ENCODE measurements at regions not wholly inside any gene's neighbourhood (a gene's known extent, or its start where the extent isn't known, plus 50 kb on each side); places are given as distances from the start of the nearest gene placed in this dataset.

DNA sequence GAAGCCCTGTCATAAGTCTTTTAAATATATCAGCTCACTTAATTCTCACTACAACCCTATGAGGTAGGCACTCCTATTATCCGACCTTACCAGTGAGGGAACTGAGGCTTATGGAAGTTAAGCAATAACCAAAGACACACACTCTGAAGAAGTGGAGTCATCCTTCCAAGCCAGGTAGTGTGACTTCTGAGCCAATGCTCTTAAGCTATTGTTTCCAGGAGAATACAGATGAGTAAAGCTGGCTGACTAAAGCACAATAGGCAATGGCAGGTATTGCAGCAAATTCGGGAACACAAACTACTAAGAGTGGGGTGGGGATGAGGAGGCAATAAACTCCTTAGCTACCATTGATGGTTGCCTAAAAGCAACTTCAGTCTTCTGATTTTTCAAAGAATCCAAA lies 81.8 kb upstream of the KIT start:
- H3K9me2 ChIP-seq: no peaks in the 10 kb centered on the region
- no peak overlapping the region for H3K4me2 ChIP-seq
- 59% methylated on average over 2 of the region's 2 CpGs for WGBS (ENCODE audit: low lambda C conversion rate)
- no peak overlapping the region for H2AFZ ChIP-seq (ENCODE audit: low read depth)
- H3F3A ChIP-seq (replicated peaks; ENCODE audit: insufficient read depth): no peaks in the 10 kb centered on the region
- no peaks in the 10 kb centered on the region for H3K36me3 ChIP-seq (replicated peaks in 1 of 2; ENCODE audit: control insufficient read depth in 1 of 2, insufficient read depth in 2 of 2, low read length in 1 of 2)
- ChIA-PET POLR2A (no interaction called here), CTCF (interaction anchor here (1.1 kb wide), 1 partner anchor 20 kb away, joined by 3 read pairs; no protein-coding TSS in a partner anchor)
- no peaks in the 10 kb centered on the region for H3K27me3 ChIP-seq (ENCODE audit: insufficient read depth)
- no peak overlapping the region for H3K27ac ChIP-seq (ENCODE audit: low read depth in 2 of 2, low read length in 1 of 2)
- H3K4me1 ChIP-seq (ENCODE audit: control insufficient read depth in 1 of 2, insufficient read depth in 2 of 2, low read depth in 1 of 2, low read length in 1 of 2): no peaks in the 10 kb centered on the region
- no peaks in the 10 kb centered on the region for H3K9me3 ChIP-seq
- H4K20me1 ChIP-seq (ENCODE audit: insufficient read depth): no peaks in the 10 kb centered on the region
- DNase-seq: no peak
- no peak overlapping the region for H3K9ac ChIP-seq
- no peak overlapping the region for H3K4me3 ChIP-seq (ENCODE audit: low read depth in 2 of 2, low read length in 1 of 2)
- TF ChIP-seq MEF2A (IDR thresholded peaks at IDR 0.05; ENCODE audit: borderline replicate concordance, low read depth) (no peak), EP300 (IDR thresholded peaks at IDR 0.05; ENCODE audit: borderline replicate concordance in 1 of 2, low read depth in 1 of 2, low read length in 1 of 2) (no peak), TEAD4 (IDR thresholded peaks at IDR 0.05; ENCODE audit: borderline replicate concordance, insufficient read depth) (no peak), POLR2AphosphoS5 (IDR thresholded peaks at IDR 0.05; ENCODE audit: low read depth, low read length) (no peak), SMC3 (IDR thresholded peaks at IDR 0.05; ENCODE audit: low read depth, low read length) (no peak), EZH2phosphoT487 (IDR thresholded peaks at IDR 0.05; ENCODE audit: borderline replicate concordance, low read depth) (no peak), RCOR1 (IDR thresholded peaks at IDR 0.05; ENCODE audit: low read length) (no peak), CHD2 (IDR thresholded peaks at IDR 0.05; ENCODE audit: low read length, partially characterized antibody) (no peak), FOXM1 (IDR thresholded peaks at IDR 0.05; ENCODE audit: low read depth) (no peak), NFIC (IDR thresholded peaks at IDR 0.05; ENCODE audit: borderline replicate concordance) (no peak), GATA2 (CRISPR knock-in tag; IDR thresholded peaks at IDR 0.05) (no peak), ELF1 (IDR thresholded peaks at IDR 0.05) (no peak), FOXJ3 (CRISPR knock-in tag; IDR thresholded peaks at IDR 0.05) (no peak)
- TF ChIP-seq, protein P1, sequence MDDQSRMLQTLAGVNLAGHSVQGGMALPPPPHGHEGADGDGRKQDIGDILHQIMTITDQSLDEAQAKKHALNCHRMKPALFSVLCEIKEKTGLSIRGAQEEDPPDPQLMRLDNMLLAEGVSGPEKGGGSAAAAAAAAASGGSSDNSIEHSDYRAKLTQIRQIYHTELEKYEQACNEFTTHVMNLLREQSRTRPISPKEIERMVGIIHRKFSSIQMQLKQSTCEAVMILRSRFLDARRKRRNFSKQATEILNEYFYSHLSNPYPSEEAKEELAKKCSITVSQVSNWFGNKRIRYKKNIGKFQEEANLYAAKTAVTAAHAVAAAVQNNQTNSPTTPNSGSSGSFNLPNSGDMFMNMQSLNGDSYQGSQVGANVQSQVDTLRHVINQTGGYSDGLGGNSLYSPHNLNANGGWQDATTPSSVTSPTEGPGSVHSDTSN (IDR thresholded peaks at IDR 0.05): no peak
- TF ChIP-seq, protein P2, sequence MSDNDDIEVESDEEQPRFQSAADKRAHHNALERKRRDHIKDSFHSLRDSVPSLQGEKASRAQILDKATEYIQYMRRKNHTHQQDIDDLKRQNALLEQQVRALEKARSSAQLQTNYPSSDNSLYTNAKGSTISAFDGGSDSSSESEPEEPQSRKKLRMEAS (IDR thresholded peaks at IDR 0.05; ENCODE audit: low read depth): no peak
- TF ChIP-seq, protein P3, sequence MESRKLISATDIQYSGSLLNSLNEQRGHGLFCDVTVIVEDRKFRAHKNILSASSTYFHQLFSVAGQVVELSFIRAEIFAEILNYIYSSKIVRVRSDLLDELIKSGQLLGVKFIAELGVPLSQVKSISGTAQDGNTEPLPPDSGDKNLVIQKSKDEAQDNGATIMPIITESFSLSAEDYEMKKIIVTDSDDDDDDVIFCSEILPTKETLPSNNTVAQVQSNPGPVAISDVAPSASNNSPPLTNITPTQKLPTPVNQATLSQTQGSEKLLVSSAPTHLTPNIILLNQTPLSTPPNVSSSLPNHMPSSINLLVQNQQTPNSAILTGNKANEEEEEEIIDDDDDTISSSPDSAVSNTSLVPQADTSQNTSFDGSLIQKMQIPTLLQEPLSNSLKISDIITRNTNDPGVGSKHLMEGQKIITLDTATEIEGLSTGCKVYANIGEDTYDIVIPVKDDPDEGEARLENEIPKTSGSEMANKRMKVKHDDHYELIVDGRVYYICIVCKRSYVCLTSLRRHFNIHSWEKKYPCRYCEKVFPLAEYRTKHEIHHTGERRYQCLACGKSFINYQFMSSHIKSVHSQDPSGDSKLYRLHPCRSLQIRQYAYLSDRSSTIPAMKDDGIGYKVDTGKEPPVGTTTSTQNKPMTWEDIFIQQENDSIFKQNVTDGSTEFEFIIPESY (IDR thresholded peaks at IDR 0.05; ENCODE audit: borderline replicate concordance, low read depth): no peak
- TF ChIP-seq, protein P4, sequence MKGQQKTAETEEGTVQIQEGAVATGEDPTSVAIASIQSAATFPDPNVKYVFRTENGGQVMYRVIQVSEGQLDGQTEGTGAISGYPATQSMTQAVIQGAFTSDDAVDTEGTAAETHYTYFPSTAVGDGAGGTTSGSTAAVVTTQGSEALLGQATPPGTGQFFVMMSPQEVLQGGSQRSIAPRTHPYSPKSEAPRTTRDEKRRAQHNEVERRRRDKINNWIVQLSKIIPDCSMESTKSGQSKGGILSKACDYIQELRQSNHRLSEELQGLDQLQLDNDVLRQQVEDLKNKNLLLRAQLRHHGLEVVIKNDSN (IDR thresholded peaks at IDR 0.05; ENCODE audit: borderline replicate concordance, low read depth): no peak
- no peaks in the 10 kb centered on the region for H3K79me2 ChIP-seq (ENCODE audit: insufficient read depth)
